Mesendoderm (in vitro differentiated cells): ENCODE measurements at regions not wholly inside any gene's neighbourhood (a gene's known extent, or its start where the extent isn't known, plus 50 kb on each side); places are given as distances from the start of the nearest gene placed in this dataset.

Experiments used
- DNase-seq: peaks from one replicate; pipeline ENCODE4 v3.0.0; 2013
- H2AK5ac ChIP-seq: 2 replicates; pipeline ENCODE4 v1.6.1; 2013; ENCODE audit warnings: low read length, inconsistent platforms
- H2BK120ac ChIP-seq: 2 replicates; pipeline ENCODE4 v1.6.1; 2013; ENCODE audit warnings: low read depth, mild to moderate bottlenecking, low read length, moderate library complexity, mixed read lengths
- H2BK15ac ChIP-seq: replicated peaks from 2 replicates; pipeline ENCODE4 v1.6.1; 2013; ENCODE audit warnings: low read depth, mild to moderate bottlenecking, moderate library complexity
- H2BK5ac ChIP-seq: 2 replicates; pipeline ENCODE4 v1.6.1; 2013; ENCODE audit warnings: low read length, inconsistent platforms
- H3K18ac ChIP-seq: 2 replicates; pipeline ENCODE4 v1.6.1; 2013; ENCODE audit warnings: mild to moderate bottlenecking, low read length, mixed read lengths
- H3K23ac ChIP-seq: one replicate; pipeline ENCODE4 v1.6.1; 2013; ENCODE audit warnings: low read length
- H3K27ac ChIP-seq: 2 replicates; pipeline ENCODE4 v1.5.1; 2013; ENCODE audit warnings: low read depth, mild to moderate bottlenecking, inconsistent platforms, low read length, moderate library complexity
- H3K27me3 ChIP-seq: 2 replicates; pipeline ENCODE4 v1.6.1; 2013; ENCODE audit warnings: low read length, control low read depth, mild to moderate bottlenecking, inconsistent platforms; ENCODE audit not compliant: insufficient read depth, poor library complexity
- H3K36me3 ChIP-seq: 2 replicates; pipeline ENCODE4 v1.6.1; 2013; ENCODE audit warnings: low read length, inconsistent platforms; ENCODE audit not compliant: control insufficient read depth, insufficient read depth
- H3K4ac ChIP-seq: one replicate; pipeline ENCODE4 v1.6.1; 2013; ENCODE audit warnings: low read depth, mild to moderate bottlenecking, low read length, moderate library complexity
- H3K4me1 ChIP-seq: 2 replicates; pipeline ENCODE4 v1.6.1; 2013; ENCODE audit warnings: low read depth, low read length, inconsistent platforms; ENCODE audit not compliant: control insufficient read depth
- H3K4me2 ChIP-seq: 2 replicates; pipeline ENCODE4 v1.6.1; 2013; ENCODE audit warnings: low read length
- H3K4me3 ChIP-seq: 2 replicates; pipeline ENCODE4 v1.5.1; 2013; ENCODE audit warnings: mild to moderate bottlenecking, low read length
- H3K56ac ChIP-seq: one replicate; pipeline ENCODE4 v1.6.1; 2013; ENCODE audit warnings: low read length
- H3K79me1 ChIP-seq: 2 replicates; pipeline ENCODE4 v1.6.1; 2013; ENCODE audit warnings: low read length, inconsistent platforms
- H3K79me2 ChIP-seq: 2 replicates; pipeline ENCODE4 v1.6.1; 2013; ENCODE audit warnings: mild to moderate bottlenecking, low read length; ENCODE audit not compliant: control insufficient read depth, insufficient read depth
- H3K9ac ChIP-seq: 2 replicates; pipeline ENCODE4 v1.6.1; 2013; ENCODE audit warnings: low read length, inconsistent platforms
- H4K5ac ChIP-seq: one replicate; pipeline ENCODE4 v1.6.1; 2013; ENCODE audit warnings: low read length
- H4K8ac ChIP-seq: one replicate; pipeline ENCODE4 v1.6.1; 2013; ENCODE audit warnings: low read depth, mild to moderate bottlenecking, control low read depth, low read length, moderate library complexity
- WGBS: extraction: QIAGEN DNeasy Blood & Tissue Kit; methylation state at CpG from one replicate; pipeline ENCODE4 v1.1.7; 2013; ENCODE audit warnings: low lambda C conversion rate, missing lambda C conversion rate; ENCODE audit not compliant: insufficient coverage; ENCODE audit errors: extremely low coverage; 5-methylcytosine and 5-hydroxymethylcytosine counted together

- no CpG with 5 or more reads among the region's 3 CpGs for WGBS
- Histone ChIP-seq H4K8ac (no peak overlapping the region), H2AK5ac (no peak overlapping the region), H2BK15ac (no peak overlapping the region), H3K27me3 (no peaks in the 10 kb centered on the region), H3K4me2 (no peak overlapping the region), H3K4me1 (peaks cover 5% of the 10 kb centered on the region), H3K9ac (no peak overlapping the region), H2BK5ac (no peak overlapping the region), H3K4ac (no peak overlapping the region), H3K4me3 (no peak overlapping the region), H3K18ac (no peak overlapping the region), H2BK120ac (no peak overlapping the region), H3K56ac (no peak overlapping the region), H4K5ac (no peak overlapping the region), H3K27ac (no peak overlapping the region), H3K36me3 (no peaks in the 10 kb centered on the region), H3K23ac (no peak overlapping the region), H3K79me2 (no peaks in the 10 kb centered on the region), H3K79me1 (no peaks in the 10 kb centered on the region)
- DNase-seq: no peak
These were observed 466.5 kb upstream of the DEPDC1 start for GRCh38 chr1:68963353-68963752.

DNA sequence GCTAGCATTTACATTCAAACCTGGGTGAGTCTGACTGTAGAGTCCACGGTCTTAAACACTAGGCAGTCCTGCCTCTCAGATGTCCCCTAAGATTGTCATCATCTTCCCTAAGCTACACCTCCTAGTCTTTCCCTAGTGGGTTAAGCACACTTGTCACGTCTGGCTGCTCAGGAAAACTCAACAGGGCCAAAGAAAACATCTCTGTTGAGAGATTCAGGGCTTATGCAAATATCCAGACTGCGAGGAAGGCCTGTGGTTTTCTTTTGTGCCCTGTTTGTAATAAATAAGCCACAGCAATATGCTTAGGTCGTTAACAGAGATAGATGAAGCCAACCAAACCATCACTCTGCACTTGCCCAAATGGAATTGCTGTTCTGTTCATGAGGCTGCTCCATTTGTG, 472.6 kb upstream of the DEPDC1 start:
- no peak overlapping the region for H3K18ac ChIP-seq
- no peaks in the 10 kb centered on the region for H3K79me1 ChIP-seq
- no peak overlapping the region for H2AK5ac ChIP-seq
- H2BK120ac ChIP-seq: no peak overlapping the region
- WGBS: no CpG with 5 or more reads among the region's 4 CpGs
- no peaks in the 10 kb centered on the region for H3K4me1 ChIP-seq
- no peaks in the 10 kb centered on the region for H3K27me3 ChIP-seq
- no peak overlapping the region for H3K56ac ChIP-seq
- H4K8ac ChIP-seq: no peak overlapping the region
- no peaks in the 10 kb centered on the region for H3K79me2 ChIP-seq
- H3K4me3 ChIP-seq: no peak overlapping the region
- no peak overlapping the region for H2BK5ac ChIP-seq
- H3K9ac ChIP-seq: no peak overlapping the region
- H3K27ac ChIP-seq: no peak overlapping the region
- no peak overlapping the region for H3K23ac ChIP-seq
- H3K36me3 ChIP-seq: no peaks in the 10 kb centered on the region
- no peak overlapping the region for H4K5ac ChIP-seq
- no peak for DNase-seq
- H3K4me2 ChIP-seq: no peak overlapping the region
- no peak overlapping the region for H2BK15ac ChIP-seq
- H3K4ac ChIP-seq: no peak overlapping the region

DNA sequence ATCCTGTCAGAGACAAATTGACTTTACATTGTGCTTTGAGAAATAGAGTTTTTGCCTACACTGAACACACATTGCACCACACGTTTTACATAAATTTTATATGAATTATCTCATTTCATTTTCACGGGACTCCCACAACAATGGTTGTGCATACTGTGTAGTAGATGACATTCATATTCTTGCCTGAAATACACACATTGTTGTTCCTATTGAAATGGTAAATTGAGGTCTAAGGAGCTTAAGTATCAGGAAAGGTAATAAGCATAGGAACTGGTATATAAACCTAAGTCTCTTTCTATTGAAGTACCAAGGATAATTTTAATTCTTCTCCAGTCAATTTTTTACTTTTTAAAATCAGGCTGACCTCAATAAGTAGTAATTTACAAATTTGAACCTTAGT, 473.7 kb upstream of the DEPDC1 start:
- no peaks in the 10 kb centered on the region for H3K4me1 ChIP-seq
- no peak overlapping the region for H2BK5ac ChIP-seq

GRCh38 chr1:68973459-68974244, 476.8 kb upstream of the DEPDC1 start:
- no peaks in the 10 kb centered on the region for H3K27me3 ChIP-seq
- no peaks in the 10 kb centered on the region for H3K36me3 ChIP-seq
- no peak overlapping the region for H3K18ac ChIP-seq
- DNase-seq: no peak
- H3K27ac ChIP-seq: no peak overlapping the region
- no peak overlapping the region for H3K4ac ChIP-seq
- H2BK5ac ChIP-seq: no peak overlapping the region
- no peaks in the 10 kb centered on the region for H3K79me2 ChIP-seq
- no peak overlapping the region for H3K56ac ChIP-seq
- no peaks in the 10 kb centered on the region for H3K79me1 ChIP-seq
- H3K4me2 ChIP-seq: no peak overlapping the region
- no peak overlapping the region for H4K8ac ChIP-seq
- no peak overlapping the region for H3K4me3 ChIP-seq
- H2AK5ac ChIP-seq: no peak overlapping the region
- no peak overlapping the region for H2BK15ac ChIP-seq
- WGBS: no CpG with 5 or more reads among the region's 6 CpGs
- no peak overlapping the region for H2BK120ac ChIP-seq
- H3K9ac ChIP-seq: no peak overlapping the region
- no peaks in the 10 kb centered on the region for H3K4me1 ChIP-seq
- H4K5ac ChIP-seq: no peak overlapping the region
- no peak overlapping the region for H3K23ac ChIP-seq

More for the DNA sequence above, 473.7 kb upstream of the DEPDC1 start:
- Histone ChIP-seq H3K4me3 (no peak overlapping the region), H3K4me2 (no peak overlapping the region), H3K27me3 (no peaks in the 10 kb centered on the region), H3K23ac (no peak overlapping the region), H3K27ac (no peak overlapping the region), H4K8ac (no peak overlapping the region), H3K4ac (no peak overlapping the region), H3K18ac (no peak overlapping the region), H3K56ac (no peak overlapping the region), H4K5ac (no peak overlapping the region), H3K9ac (no peak overlapping the region), H2AK5ac (no peak overlapping the region), H3K79me1 (no peaks in the 10 kb centered on the region), H3K79me2 (no peaks in the 10 kb centered on the region), H3K36me3 (no peaks in the 10 kb centered on the region), H2BK15ac (no peak overlapping the region), H2BK120ac (no peak overlapping the region)
- no CpG with 5 or more reads among the region's 2 CpGs for WGBS
- DNase-seq: no peak

DNA sequence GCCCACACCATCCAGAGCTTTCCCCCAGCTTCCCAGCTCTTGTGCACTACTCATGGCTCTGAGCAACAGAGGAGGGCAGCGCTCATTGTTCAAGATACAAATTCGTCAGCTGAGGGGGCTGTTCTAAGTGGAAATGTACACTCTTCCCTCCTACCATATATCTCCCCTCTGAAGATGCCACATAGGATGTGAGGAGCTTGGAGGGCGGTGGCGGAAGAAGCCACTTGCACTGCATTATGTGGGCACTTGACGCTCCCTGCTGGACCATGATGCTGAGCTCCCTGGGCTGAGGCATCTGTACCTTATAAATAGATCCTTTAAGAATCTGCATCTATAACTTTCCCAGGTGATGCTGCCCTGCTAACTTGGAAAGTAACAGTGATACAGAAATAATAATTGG, 477.6 kb upstream of the DEPDC1 start:
- Histone ChIP-seq H3K4me2 (no peak overlapping the region), H3K79me1 (no peaks in the 10 kb centered on the region), H3K36me3 (no peaks in the 10 kb centered on the region), H3K18ac (no peak overlapping the region), H2AK5ac (no peak overlapping the region), H2BK5ac (no peak overlapping the region), H3K27me3 (no peaks in the 10 kb centered on the region), H4K8ac (no peak overlapping the region), H3K56ac (no peak overlapping the region), H3K4me1 (no peaks in the 10 kb centered on the region), H3K27ac (no peak overlapping the region), H3K4me3 (no peak overlapping the region), H3K23ac (no peak overlapping the region), H2BK120ac (no peak overlapping the region), H3K79me2 (no peaks in the 10 kb centered on the region), H2BK15ac (no peak overlapping the region), H4K5ac (no peak overlapping the region), H3K9ac (no peak overlapping the region), H3K4ac (no peak overlapping the region)
- DNase-seq: peak; percentile 42
- WGBS: no CpG with 5 or more reads among the region's 5 CpGs
